Ishikawa (cell line): ENCODE measurements at regions not wholly inside any gene's neighbourhood (a gene's known extent, or its start where the extent isn't known, plus 50 kb on each side); places are given as distances from the start of the nearest gene placed in this dataset.

Source experiments
- CEBPB ChIP-seq: IDR thresholded peaks from 2 replicates; pipeline ENCODE4 v1.6.1; 2012
- CREB1 ChIP-seq: IDR thresholded peaks from 2 replicates; pipeline ENCODE4 v1.6.1; 2012; ENCODE audit warnings: low read depth
- EGR1 ChIP-seq: IDR thresholded peaks from 2 replicates; pipeline ENCODE4 v1.6.1; 2012
- EP300 ChIP-seq: IDR thresholded peaks from 2 replicates; pipeline ENCODE4 v1.6.1; 2012; ENCODE audit warnings: borderline replicate concordance
- FOXM1 ChIP-seq: IDR thresholded peaks from 2 replicates; pipeline ENCODE4 v1.6.1; 2012; ENCODE audit warnings: low read depth, borderline replicate concordance
- MAX ChIP-seq: IDR thresholded peaks from 2 replicates; pipeline ENCODE4 v1.6.1; 2012
- NFIC ChIP-seq: IDR thresholded peaks from 2 replicates; pipeline ENCODE4 v1.6.1; 2012
- RAD21 ChIP-seq: IDR thresholded peaks from 2 replicates; pipeline ENCODE4 v1.6.1; 2012; ENCODE audit warnings: low read depth
- REST ChIP-seq: IDR thresholded peaks from 2 replicates; pipeline ENCODE4 v1.6.1; 2012; ENCODE audit warnings: low read depth, mild to moderate bottlenecking
- TAF1 ChIP-seq: IDR thresholded peaks from 2 replicates; pipeline ENCODE4 v1.6.1; 2012; ENCODE audit warnings: low read depth, mild to moderate bottlenecking
- TCF12 ChIP-seq: IDR thresholded peaks from 2 replicates; pipeline ENCODE4 v1.6.1; 2012; ENCODE audit warnings: low read depth
- TEAD4 ChIP-seq: IDR thresholded peaks from 2 replicates; pipeline ENCODE4 v1.6.1; 2012
- YY1 ChIP-seq: IDR thresholded peaks from 2 replicates; pipeline ENCODE4 v1.6.1; 2012; ENCODE audit warnings: low read depth
- ZBTB7A ChIP-seq: IDR thresholded peaks from 2 replicates; pipeline ENCODE4 v1.6.1; 2012; ENCODE audit warnings: low read depth
- TF ChIP-seq, protein P1 (sequence below): IDR thresholded peaks from 2 replicates; pipeline ENCODE4 v1.6.1; 2012

DNA sequence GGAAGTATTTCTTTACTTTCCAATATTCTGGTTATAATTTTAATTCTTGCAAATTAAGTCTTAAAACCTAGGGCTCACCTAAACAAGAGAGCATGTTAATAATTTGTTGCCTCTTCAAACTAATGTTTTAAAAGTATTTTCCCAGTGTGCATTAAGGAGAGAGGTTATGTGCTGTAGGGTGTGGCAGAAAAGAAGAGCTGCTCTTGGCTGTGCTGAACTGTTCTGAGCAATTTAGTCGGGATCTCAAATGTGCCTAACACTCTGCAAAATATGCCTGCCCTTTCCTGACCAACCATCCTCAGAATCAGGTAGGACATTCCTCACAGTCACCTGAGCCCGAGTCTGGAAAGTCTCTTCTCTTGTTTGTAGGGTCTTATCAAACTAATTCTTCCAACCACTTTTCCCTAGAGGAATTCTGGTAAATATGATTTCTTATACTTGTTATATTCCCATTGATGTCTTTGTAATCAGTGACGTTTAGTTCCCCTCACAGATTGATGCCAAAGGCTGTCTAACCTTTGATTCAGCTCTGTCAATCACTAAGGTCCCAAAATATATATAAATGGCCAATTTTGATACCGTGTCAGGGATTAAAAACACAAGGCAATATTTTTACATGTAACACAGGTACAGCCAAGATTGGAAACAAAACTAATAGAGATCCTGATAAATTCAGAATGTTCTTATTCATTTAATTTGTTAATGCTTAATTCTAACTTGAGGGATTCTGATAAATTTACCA is 298.4 kb downstream of the ADGB start:
- TF ChIP-seq REST (no peak), NFIC (no peak), CEBPB (no peak)

DNA sequence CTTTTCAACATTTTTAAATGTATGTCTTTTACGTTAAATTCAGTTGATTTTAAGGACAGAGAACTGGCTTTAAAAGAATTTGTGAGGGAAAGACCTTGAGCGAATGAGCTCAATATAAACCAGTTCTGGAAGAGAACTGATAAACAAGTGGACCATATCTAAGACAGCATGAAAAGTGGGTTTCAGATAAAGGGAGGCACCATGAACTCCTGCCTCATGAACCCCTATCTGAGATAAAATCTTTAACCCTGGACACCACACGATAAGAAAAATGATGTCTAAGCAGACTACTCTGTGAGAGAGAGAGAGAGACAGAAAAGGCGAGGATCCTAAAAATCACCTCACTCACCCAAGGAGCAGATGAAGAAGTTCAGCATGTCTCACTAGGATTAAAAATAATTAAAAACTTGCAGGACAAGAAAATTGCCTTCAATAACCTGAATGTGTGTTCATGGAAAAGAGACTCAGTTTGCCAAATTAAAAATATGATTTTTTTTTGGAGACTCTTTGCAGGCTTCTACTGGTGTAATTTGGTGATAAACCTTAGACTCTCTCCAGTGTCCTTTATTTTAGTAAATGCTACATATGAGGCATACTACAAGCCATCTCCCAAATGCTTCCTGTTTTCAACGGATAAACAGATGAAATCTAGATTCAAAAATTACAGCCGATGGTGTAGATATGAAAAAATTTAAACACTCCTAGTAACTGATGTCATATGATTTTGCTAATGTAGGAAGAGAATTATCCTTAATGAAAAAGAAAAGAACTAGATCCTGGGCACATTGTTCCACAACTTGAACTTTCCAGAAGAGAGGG is 299.5 kb downstream of the ADGB start:
- TF ChIP-seq REST (no peak), NFIC (no peak)

DNA sequence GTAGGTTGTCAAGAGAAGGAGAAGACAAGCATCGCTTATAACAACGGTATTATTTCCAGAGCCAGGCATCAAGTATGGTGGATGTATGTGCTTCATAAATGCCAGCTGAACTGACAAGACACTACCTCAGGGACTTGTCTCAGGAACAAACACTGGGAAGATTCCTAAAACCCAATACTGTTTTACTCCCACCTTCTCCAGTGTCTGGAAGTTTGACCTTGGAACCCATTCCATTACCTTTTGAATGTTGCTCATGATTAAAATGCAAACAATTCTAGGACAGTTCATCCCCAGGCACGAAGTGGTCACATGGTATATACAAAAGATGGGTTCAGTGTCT is 300.1 kb downstream of the ADGB start:
- no peak for TF ChIP-seq TEAD4
- TF ChIP-seq RAD21: no peak

GRCh38 chr6:146901940-146902816 is 302.0 kb upstream of the STXBP5 start:
- TF ChIP-seq RAD21 (peak; percentile 44), CREB1 (no peak)

GRCh38 chr6:146902846-146903245 is 301.4 kb upstream of the STXBP5 start:
- no peak for TF ChIP-seq REST
- no peak for TF ChIP-seq TEAD4
- TF ChIP-seq YY1: no peak
- no peak for TF ChIP-seq MAX
- no peak for TF ChIP-seq CREB1
- TF ChIP-seq CEBPB: no peak
- TF ChIP-seq NFIC: no peak
- TF ChIP-seq TCF12: no peak

DNA sequence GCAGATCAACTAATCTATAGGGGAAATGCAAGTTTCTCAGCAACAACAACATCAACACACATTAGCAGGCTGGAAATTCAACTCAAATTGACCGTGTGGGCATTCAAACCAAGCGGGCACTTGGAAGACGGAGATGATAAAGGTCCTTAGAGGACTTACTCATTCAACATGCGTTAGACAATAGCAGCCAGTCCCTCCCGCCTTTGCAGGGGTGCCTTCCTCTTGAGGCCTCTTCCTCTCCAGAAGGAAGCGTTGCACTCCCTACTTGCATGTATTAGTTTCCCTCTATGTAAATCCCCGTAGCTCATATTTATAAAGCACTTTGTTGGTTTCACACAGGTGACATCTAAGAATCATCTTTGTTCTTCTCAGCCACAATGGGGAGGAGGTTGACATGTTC is 300.8 kb upstream of the STXBP5 start:
- TF ChIP-seq FOXM1: no peak
- TF ChIP-seq, protein P1, sequence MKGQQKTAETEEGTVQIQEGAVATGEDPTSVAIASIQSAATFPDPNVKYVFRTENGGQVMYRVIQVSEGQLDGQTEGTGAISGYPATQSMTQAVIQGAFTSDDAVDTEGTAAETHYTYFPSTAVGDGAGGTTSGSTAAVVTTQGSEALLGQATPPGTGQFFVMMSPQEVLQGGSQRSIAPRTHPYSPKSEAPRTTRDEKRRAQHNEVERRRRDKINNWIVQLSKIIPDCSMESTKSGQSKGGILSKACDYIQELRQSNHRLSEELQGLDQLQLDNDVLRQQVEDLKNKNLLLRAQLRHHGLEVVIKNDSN: no peak
- TF ChIP-seq EGR1: no peak
- no peak for TF ChIP-seq REST
- TF ChIP-seq RAD21: no peak
- no peak for TF ChIP-seq NFIC
- TF ChIP-seq TEAD4: no peak
- TF ChIP-seq CEBPB: no peak
- TF ChIP-seq TAF1: no peak
- no peak for TF ChIP-seq MAX
- TF ChIP-seq CREB1: no peak
- no peak for TF ChIP-seq EP300
- TF ChIP-seq TCF12: no peak
- TF ChIP-seq YY1: no peak
- TF ChIP-seq ZBTB7A: no peak
